ENCODE measurements at regions not wholly inside any gene's neighbourhood (a gene's known extent, or its start where the extent isn't known, plus 50 kb on each side); places are given as distances from the start of the nearest gene placed in this dataset.

- no peak for TF ChIP-seq EZH2 (IDR thresholded peaks at IDR 0.05; ENCODE audit: low read depth, low read length, severe bottlenecking)
- TF ChIP-seq TAF1 (IDR thresholded peaks at IDR 0.05; ENCODE audit: low read depth, low read length), result no peak
- no peak for TF ChIP-seq JUND (IDR thresholded peaks at IDR 0.05; ENCODE audit: low read length)
- no peak for TF ChIP-seq CTCF (IDR thresholded peaks at IDR 0.05; ENCODE audit: control extremely low read depth in 1 of 3, insufficient read depth in 1 of 3, low read depth in 1 of 3, low read length in 3 of 3)
- no peak for TF ChIP-seq POLR2A (IDR thresholded peaks at IDR 0.05; ENCODE audit: control extremely low read depth in 1 of 2, low read depth in 2 of 2, low read length in 2 of 2)
- no peak for TF ChIP-seq YY1 (IDR thresholded peaks at IDR 0.05; ENCODE audit: low read depth, low read length)
- no peak for TF ChIP-seq HDAC6 (IDR thresholded peaks at IDR 0.05; ENCODE audit: low read depth, low read length)
- no peak for TF ChIP-seq TAF7 (optimal IDR thresholded peaks at IDR 0.05; ENCODE audit: borderline replicate concordance, low read depth, low read length)
- no peak for TF ChIP-seq SP1 (IDR thresholded peaks at IDR 0.05; ENCODE audit: low read depth, low read length)
Measured at GRCh38 chr14:53613404-53614253, 343.0 kb downstream of the BMP4 start.

Data from H1 (cell line).